IMR-90 (cell line): ENCODE measurements at regions not wholly inside any gene's neighbourhood (a gene's known extent, or its start where the extent isn't known, plus 50 kb on each side); places are given as distances from the start of the nearest gene placed in this dataset.

Source experiments
- ATAC-seq: fragments of 200-7000 bp; cut with Tn5 transposase; 2 replicates; pipeline ENCODE4 v1.9.1; 2020; ENCODE audit warnings: low read depth, mild to moderate bottlenecking, moderate library complexity
- BruUV-seq: library from RNA; stranded (reverse); fragments of 400-500 nt; replicated peaks from 2 replicates; lab custom pipeline; 2021; lab: Mats Ljungman, UMichigan
- CTCF ChIA-PET: fragments of 300-600 bp; formaldehyde crosslinking; extraction: SDS; loops from one replicate; lab custom pipeline; 2021; ENCODE audit warnings: antibody characterized with exemption; lab: Yijun Ruan, JAX
- POLR2A ChIA-PET: fragments of 300-600 bp; sonication (Branson Sonifier 250); formaldehyde crosslinking; loops from one replicate; lab custom pipeline; 2022; ENCODE audit warnings: antibody characterized with exemption; ENCODE audit not compliant: unreplicated experiment; lab: Charles Lee
- DNase-seq: peaks from one replicate; pipeline ENCODE4 v3.0.0; 2013
- H2AFZ ChIP-seq: replicated peaks from 2 replicates; pipeline ENCODE3; 2013; ENCODE audit warnings: low read length, mild to moderate bottlenecking; ENCODE audit not compliant: poor library complexity
- H2AK5ac ChIP-seq: 2 replicates; pipeline ENCODE4 v1.6.1; 2013; ENCODE audit warnings: low read depth, low read length, inconsistent platforms
- H2AK9ac ChIP-seq: replicated peaks from 2 replicates; pipeline ENCODE3; 2013; ENCODE audit warnings: mild to moderate bottlenecking, low read depth, low read length, moderate library complexity; ENCODE audit not compliant: poor library complexity
- H2BK120ac ChIP-seq: 2 replicates; pipeline ENCODE4 v1.6.1; 2013; ENCODE audit warnings: low read depth, low read length, inconsistent platforms
- H2BK15ac ChIP-seq: 3 replicates; pipeline ENCODE4 v1.6.1; 2013; ENCODE audit warnings: low read depth, low read length, inconsistent platforms
- H2BK20ac ChIP-seq: 2 replicates; pipeline ENCODE4 v1.6.1; 2013; ENCODE audit warnings: low read depth, mild to moderate bottlenecking, inconsistent platforms, low read length, moderate library complexity
- H2BK5ac ChIP-seq: 2 replicates; pipeline ENCODE4 v1.6.1; 2013; ENCODE audit warnings: mild to moderate bottlenecking, low read depth, low read length, inconsistent platforms; ENCODE audit not compliant: poor library complexity, severe bottlenecking
- H3K14ac ChIP-seq: replicated peaks from 2 replicates; pipeline ENCODE4 v1.6.1; 2013; ENCODE audit warnings: low read depth, low read length, inconsistent platforms
- H3K18ac ChIP-seq: 2 replicates; pipeline ENCODE4 v1.6.1; 2013; ENCODE audit warnings: low read depth, low read length, control low read depth
- H3K23ac ChIP-seq: 2 replicates; pipeline ENCODE4 v1.6.1; 2013; ENCODE audit warnings: low read depth, low read length, inconsistent platforms
- H3K27ac ChIP-seq: 2 replicates; pipeline ENCODE4 v1.5.1; 2013; ENCODE audit warnings: mild to moderate bottlenecking, control low read depth, low read length; ENCODE audit not compliant: insufficient read depth
- H3K27me3 ChIP-seq: 2 replicates; pipeline ENCODE4 v1.6.1; 2013; ENCODE audit warnings: low read length; ENCODE audit not compliant: control insufficient read depth, insufficient read depth
- H3K36me3 ChIP-seq: 2 replicates; pipeline ENCODE4 v1.6.1; 2013; ENCODE audit warnings: low read length, mixed read lengths; ENCODE audit not compliant: control insufficient read depth, insufficient read depth
- H3K4ac ChIP-seq: 2 replicates; pipeline ENCODE4 v1.6.1; 2013; ENCODE audit warnings: low read depth, low read length, inconsistent platforms
- H3K4me1 ChIP-seq: 2 replicates; pipeline ENCODE4 v1.6.1; 2013; ENCODE audit warnings: low read length, mixed read lengths; ENCODE audit not compliant: control insufficient read depth, insufficient read depth
- H3K4me2 ChIP-seq: 2 replicates; pipeline ENCODE4 v1.6.1; 2013; ENCODE audit warnings: low read depth, mild to moderate bottlenecking, control low read depth, low read length, moderate library complexity
- H3K4me3 ChIP-seq: 2 replicates; pipeline ENCODE4 v1.5.1; 2013; ENCODE audit warnings: low read depth, mild to moderate bottlenecking, control low read depth, low read length, moderate library complexity; ENCODE audit not compliant: insufficient read depth
- H3K56ac ChIP-seq: 2 replicates; pipeline ENCODE4 v1.6.1; 2013; ENCODE audit warnings: low read length, inconsistent platforms; ENCODE audit not compliant: insufficient read depth; ENCODE audit errors: extremely low read depth
- H3K79me1 ChIP-seq, 2 experiments: 2 replicates each; pipeline ENCODE4 v1.6.1; 2013; ENCODE audit warnings: low read length in 2 of 2, inconsistent platforms in 1 of 2, low read depth in 1 of 2
- H3K9ac ChIP-seq: 2 replicates; pipeline ENCODE4 v1.6.1; 2013; ENCODE audit warnings: low read depth, low read length, control low read depth
- H3K9me1 ChIP-seq: 2 replicates; pipeline ENCODE4 v1.6.1; 2013; ENCODE audit warnings: low read length, inconsistent platforms; ENCODE audit not compliant: insufficient read depth
- H3K9me3 ChIP-seq: 2 replicates; pipeline ENCODE4 v1.6.1; 2013; ENCODE audit warnings: low read length; ENCODE audit not compliant: control insufficient read depth, insufficient read depth
- H4K20me1 ChIP-seq: 2 replicates; pipeline ENCODE4 v1.6.1; 2013; ENCODE audit warnings: low read length, inconsistent platforms; ENCODE audit not compliant: insufficient read depth
- H4K5ac ChIP-seq: 2 replicates; pipeline ENCODE4 v1.6.1; 2013; ENCODE audit warnings: mild to moderate bottlenecking, low read depth, low read length, control low read depth
- H4K8ac ChIP-seq, 2 experiments: 2 replicates each; pipeline ENCODE4 v1.6.1; 2013; ENCODE audit warnings: low read depth in 2 of 2, low read length in 2 of 2, control low read depth in 1 of 2, inconsistent platforms in 1 of 2
- H4K91ac ChIP-seq: 2 replicates; pipeline ENCODE4 v1.6.1; 2013; ENCODE audit warnings: low read depth, low read length, inconsistent platforms; ENCODE audit not compliant: insufficient read depth
- CEBPB ChIP-seq: IDR thresholded peaks from 2 replicates; pipeline ENCODE4 v1.6.1; 2012; ENCODE audit warnings: low read depth, low read length, improper control_type of control experiment
- CHD1 ChIP-seq: IDR thresholded peaks from 2 replicates; pipeline ENCODE4 v1.6.1; 2012; ENCODE audit warnings: low read depth, low read length, improper control_type of control experiment
- WGBS, 2 experiments: methylation state at CpG; one replicate each; pipeline versions ENCODE4 v1.1.5 to v1.1.7; 2013; ENCODE audit warnings: missing lambda C conversion rate in 2 of 2; ENCODE audit not compliant: insufficient read length in 1 of 2; ENCODE audit errors: extremely low coverage in 2 of 2; 5-methylcytosine and 5-hydroxymethylcytosine counted together
- dilution Hi-C: fragments of 300-500 bp; cut with HindIII; formaldehyde crosslinking; loops from one replicate; pipeline ENCODE4 v1.14.3; 2018; ENCODE audit warnings: low sequenced_read_pairs; ENCODE audit not compliant: unreplicated experiment
- in situ Hi-C: fragments of 300-500 bp; cut with MboI; formaldehyde crosslinking; loops from 3 replicates; pipeline ENCODE4 v1.14.3; 2019; ENCODE audit warnings: low sequenced_read_pairs, inconsistent platforms, mixed read lengths
- intact Hi-C: fragments of 100-400 bp; cut with micrococcal nuclease; formaldehyde crosslinking; loops from 2 replicates; pipeline ENCODE4 v1.10.0; 2022
- TF ChIP-seq, protein P1 (sequence below): conservative IDR thresholded peaks from 2 replicates; pipeline ENCODE4 v1.5.1; 2012; ENCODE audit warnings: mild to moderate bottlenecking, low read depth, low read length, improper control_type of control experiment

- H3K27me3 ChIP-seq: peaks cover 3% of the 10 kb centered on the region; the same call in 1 of the 2 replicates
- no peak overlapping the region for H4K8ac ChIP-seq
- in situ Hi-C loops: no loop called here
- H3K4me3 ChIP-seq: no peak overlapping the region
- H3K27ac ChIP-seq: no peak overlapping the region
- H3K36me3 ChIP-seq: no peaks in the 10 kb centered on the region
- peaks cover 4% of the 10 kb centered on the region for H3K4me1 ChIP-seq
- TF ChIP-seq CEBPB (no peak), CHD1 (no peak)
- TF ChIP-seq, protein P1, sequence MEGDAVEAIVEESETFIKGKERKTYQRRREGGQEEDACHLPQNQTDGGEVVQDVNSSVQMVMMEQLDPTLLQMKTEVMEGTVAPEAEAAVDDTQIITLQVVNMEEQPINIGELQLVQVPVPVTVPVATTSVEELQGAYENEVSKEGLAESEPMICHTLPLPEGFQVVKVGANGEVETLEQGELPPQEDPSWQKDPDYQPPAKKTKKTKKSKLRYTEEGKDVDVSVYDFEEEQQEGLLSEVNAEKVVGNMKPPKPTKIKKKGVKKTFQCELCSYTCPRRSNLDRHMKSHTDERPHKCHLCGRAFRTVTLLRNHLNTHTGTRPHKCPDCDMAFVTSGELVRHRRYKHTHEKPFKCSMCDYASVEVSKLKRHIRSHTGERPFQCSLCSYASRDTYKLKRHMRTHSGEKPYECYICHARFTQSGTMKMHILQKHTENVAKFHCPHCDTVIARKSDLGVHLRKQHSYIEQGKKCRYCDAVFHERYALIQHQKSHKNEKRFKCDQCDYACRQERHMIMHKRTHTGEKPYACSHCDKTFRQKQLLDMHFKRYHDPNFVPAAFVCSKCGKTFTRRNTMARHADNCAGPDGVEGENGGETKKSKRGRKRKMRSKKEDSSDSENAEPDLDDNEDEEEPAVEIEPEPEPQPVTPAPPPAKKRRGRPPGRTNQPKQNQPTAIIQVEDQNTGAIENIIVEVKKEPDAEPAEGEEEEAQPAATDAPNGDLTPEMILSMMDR: no peak
- H3K56ac ChIP-seq: no peak overlapping the region
- WGBS, 2 experiments: 60% methylated on average over 1 of the region's 7 CpGs; no CpG with 5 or more reads in 1 of the 2 experiments
- H2BK20ac ChIP-seq: no peak overlapping the region
- no peak overlapping the region for H2AFZ ChIP-seq
- H3K14ac ChIP-seq: no peak overlapping the region
- H4K91ac ChIP-seq: no peak overlapping the region
- no peak overlapping the region for H3K4ac ChIP-seq
- H2BK5ac ChIP-seq: no peak overlapping the region
- ATAC-seq (no peak), DNase-seq (no peak)
- no peak overlapping the region for H4K5ac ChIP-seq
- H3K18ac ChIP-seq: no peak overlapping the region
- no peak overlapping the region for H2BK120ac ChIP-seq
- no peak overlapping the region for H2AK5ac ChIP-seq
- H3K9me3 ChIP-seq: no peaks in the 10 kb centered on the region
- BruUV-seq: no TSS peak
- no peaks in the 10 kb centered on the region for H3K9me1 ChIP-seq
- H2BK15ac ChIP-seq: no peak overlapping the region
- no peaks in the 10 kb centered on the region for H4K20me1 ChIP-seq
- no peak overlapping the region for H3K23ac ChIP-seq
- dilution Hi-C loops: no loop called here
- CTCF ChIA-PET: no interaction called here
- no peak overlapping the region for H2AK9ac ChIP-seq
- POLR2A ChIA-PET: no interaction called here
- intact Hi-C loops: no loop called here
- H3K79me1 ChIP-seq: no peaks in the 10 kb centered on the region
- H3K4me2 ChIP-seq: no peak overlapping the region
- H3K9ac ChIP-seq: no peak overlapping the region
Observed at GRCh38 chr4:89511776-89512175, 204.2 kb upstream of the GPRIN3 start.
